ENCODE measurements at regions not wholly inside any gene's neighbourhood (a gene's known extent, or its start where the extent isn't known, plus 50 kb on each side); places are given as distances from the start of the nearest gene placed in this dataset.

DNA sequence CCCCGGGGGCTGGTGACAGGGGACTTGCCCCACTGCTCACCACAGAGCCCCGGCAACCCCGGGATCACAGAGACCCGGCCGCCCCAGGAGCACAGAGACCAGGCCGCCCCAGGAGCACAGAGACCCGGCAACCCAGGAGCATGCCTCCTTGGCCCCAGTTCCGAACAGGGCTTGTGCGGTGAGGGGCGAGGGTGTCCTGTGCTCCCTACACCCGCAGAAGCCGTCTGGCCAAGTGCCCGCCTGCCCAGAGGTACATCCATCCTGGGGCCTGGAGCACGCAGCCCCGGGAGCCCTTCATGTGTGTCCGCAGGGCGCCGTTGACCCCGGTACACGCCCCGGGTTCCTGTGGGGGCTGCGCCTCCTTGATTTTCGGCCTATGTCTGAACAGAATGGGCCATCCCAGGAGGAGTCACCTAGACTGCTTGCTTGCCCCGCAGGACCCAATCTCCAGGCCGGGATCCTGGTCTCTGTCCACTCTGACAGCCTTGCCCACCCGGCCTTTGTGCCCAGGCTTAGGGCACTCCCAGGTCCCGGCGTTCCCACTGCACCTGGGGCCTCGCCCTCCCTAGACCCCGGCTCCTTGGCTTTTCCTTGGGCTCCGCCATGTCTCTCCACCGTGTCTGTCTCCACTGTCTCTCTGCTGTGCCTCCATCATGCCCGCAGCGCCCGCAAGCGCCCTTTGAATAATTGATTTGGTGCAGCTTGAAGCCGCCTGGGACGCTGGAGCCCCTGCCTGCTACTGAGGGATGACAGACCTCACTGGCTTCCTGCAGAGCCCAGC is 219.8 kb downstream of the ERMARD start:
- Histone ChIP-seq H3K4me1 (peaks cover 5 to 10% (median 8%) of the 10 kb centered on the region in 10 experiments), H3K4me2 (no peak overlapping the region), H3K9ac (no peak overlapping the region), H3K27ac (no peak overlapping the region), H3K4me3 (no peak overlapping the region), H3K9me3 (replicated peaks in 1 of 11) (peaks cover 0 to 3% (median 0%) of the 10 kb centered on the region in 11 experiments; a peak in 1 of 22 replicates), H4K20me1 (no peaks in the 10 kb centered on the region; a peak in 1 of 22 replicates), H3K27me3 (peaks cover 0 to 10% (median 0%) of the 10 kb centered on the region in 11 experiments; a peak in 6 of 22 replicates), H3K36me3 (no peaks in the 10 kb centered on the region)
- TF ChIP-seq Cebpa-rat (IDR thresholded peaks at IDR 0.05), result no peak

GRCh38 chr6:169970306-169970988 is 219.0 kb downstream of the ERMARD start:
- H3K4me3 ChIP-seq, result no peak overlapping the region
- peaks cover 0 to 16% (median 0%) of the 10 kb centered on the region in 11 experiments; a peak in 6 of 22 replicates for H3K27me3 ChIP-seq
- H3K4me1 ChIP-seq, result peaks cover 9 to 16% (median 14%) of the 10 kb centered on the region in 10 experiments
- no peak overlapping the region for H3K27ac ChIP-seq
- no peak for TF ChIP-seq Cebpa-rat (IDR thresholded peaks at IDR 0.05)
- no peak overlapping the region for H3K4me2 ChIP-seq
- no peaks in the 10 kb centered on the region for H3K36me3 ChIP-seq
- no peak overlapping the region for H3K9ac ChIP-seq
- no peaks in the 10 kb centered on the region for H4K20me1 ChIP-seq
- peaks cover 0 to 5% (median 0%) of the 10 kb centered on the region in 11 experiments; a peak in 1 of 22 replicates for H3K9me3 ChIP-seq (replicated peaks in 1 of 11)

- H3K4me2 ChIP-seq, result no peak overlapping the region
- no peak for TF ChIP-seq Cebpa-rat (IDR thresholded peaks at IDR 0.05)
Measured at GRCh38 chr6:169969372-169970099, 218.1 kb downstream of the ERMARD start.

DNA sequence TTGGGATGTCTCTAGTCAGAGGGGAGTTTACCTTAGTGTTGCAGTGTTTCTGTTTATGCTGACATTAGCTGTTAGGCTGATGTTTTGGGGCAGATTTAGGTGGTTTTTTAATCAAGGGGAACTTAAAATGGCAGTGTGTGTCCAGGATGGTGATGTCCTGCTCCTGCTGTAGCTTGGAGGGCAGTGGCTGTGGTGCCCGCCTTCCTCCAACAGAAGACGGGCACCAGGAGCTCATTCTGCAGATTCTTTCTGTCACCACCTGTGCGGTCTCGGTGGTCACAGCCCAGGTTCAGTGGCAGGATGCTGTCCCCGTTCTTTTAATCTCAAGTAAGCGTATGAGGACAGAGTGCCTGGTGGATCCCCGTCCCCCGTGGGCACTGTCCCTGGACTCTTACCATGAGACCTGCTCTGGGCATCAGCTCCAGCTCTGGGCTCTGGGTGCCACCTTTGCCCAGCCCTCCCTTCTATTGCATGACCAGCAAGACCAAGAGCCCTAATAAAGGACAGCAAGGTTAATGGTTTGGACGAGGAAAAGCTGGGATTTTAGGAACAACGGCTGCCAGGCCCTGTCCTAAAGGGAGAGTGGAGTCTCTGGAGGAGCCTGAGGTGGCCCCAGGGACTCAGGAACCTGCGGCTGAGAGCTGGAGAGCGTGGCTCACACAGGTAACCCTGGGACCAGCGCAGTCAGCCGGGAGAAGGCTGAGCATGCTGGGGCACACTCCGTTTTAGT is 217.3 kb downstream of the ERMARD start:
- Histone ChIP-seq H3K27me3 (peaks cover 0 to 16% (median 0%) of the 10 kb centered on the region in 11 experiments; a peak in 6 of 22 replicates), H3K27ac (no peak overlapping the region)

More at GRCh38 chr6:169969372-169970099, 218.1 kb downstream of the ERMARD start:
- H3K9me3 ChIP-seq (replicated peaks in 1 of 11), result peaks cover 0 to 5% (median 0%) of the 10 kb centered on the region in 11 experiments; a peak in 1 of 22 replicates
- H4K20me1 ChIP-seq, result no peaks in the 10 kb centered on the region
- H3K27me3 ChIP-seq, result peaks cover 0 to 16% (median 0%) of the 10 kb centered on the region in 11 experiments; a peak in 6 of 22 replicates
- H3K4me1 ChIP-seq, result peaks cover 9 to 17% (median 14%) of the 10 kb centered on the region in 10 experiments
- H3K27ac ChIP-seq, result no peak overlapping the region
- H3K36me3 ChIP-seq, result no peaks in the 10 kb centered on the region
- H3K9ac ChIP-seq, result no peak overlapping the region
- no peak overlapping the region for H3K4me3 ChIP-seq

GRCh38 chr6:169967687-169968086 is 216.3 kb downstream of the ERMARD start:
- H3K9me3 ChIP-seq (replicated peaks in 1 of 11), result peaks cover 0 to 11% (median 0%) of the 10 kb centered on the region in 11 experiments; a peak in 1 of 22 replicates
- TF ChIP-seq Cebpa-rat (IDR thresholded peaks at IDR 0.05), result no peak
- no peak overlapping the region for H3K27ac ChIP-seq
- H3K4me1 ChIP-seq, result peaks cover 9 to 17% (median 14%) of the 10 kb centered on the region in 10 experiments
- H3K9ac ChIP-seq, result no peak overlapping the region
- peaks cover 0 to 19% (median 5%) of the 10 kb centered on the region in 11 experiments; a peak in 13 of 22 replicates for H3K27me3 ChIP-seq
- no peaks in the 10 kb centered on the region for H3K36me3 ChIP-seq
- H4K20me1 ChIP-seq, result no peaks in the 10 kb centered on the region
- H3K4me3 ChIP-seq, result no peak overlapping the region
- H3K4me2 ChIP-seq, result no peak overlapping the region

More for the DNA sequence above, 217.3 kb downstream of the ERMARD start:
- peaks cover 9 to 17% (median 14%) of the 10 kb centered on the region in 10 experiments for H3K4me1 ChIP-seq
- no peak overlapping the region for H3K9ac ChIP-seq
- H3K4me2 ChIP-seq, result no peak overlapping the region
- TF ChIP-seq Cebpa-rat (IDR thresholded peaks at IDR 0.05), result no peak
- no peak overlapping the region for H3K4me3 ChIP-seq
- H4K20me1 ChIP-seq, result no peaks in the 10 kb centered on the region
- no peaks in the 10 kb centered on the region for H3K36me3 ChIP-seq
- peaks cover 0 to 5% (median 0%) of the 10 kb centered on the region in 11 experiments; a peak in 1 of 22 replicates for H3K9me3 ChIP-seq (replicated peaks in 1 of 11)

DNA sequence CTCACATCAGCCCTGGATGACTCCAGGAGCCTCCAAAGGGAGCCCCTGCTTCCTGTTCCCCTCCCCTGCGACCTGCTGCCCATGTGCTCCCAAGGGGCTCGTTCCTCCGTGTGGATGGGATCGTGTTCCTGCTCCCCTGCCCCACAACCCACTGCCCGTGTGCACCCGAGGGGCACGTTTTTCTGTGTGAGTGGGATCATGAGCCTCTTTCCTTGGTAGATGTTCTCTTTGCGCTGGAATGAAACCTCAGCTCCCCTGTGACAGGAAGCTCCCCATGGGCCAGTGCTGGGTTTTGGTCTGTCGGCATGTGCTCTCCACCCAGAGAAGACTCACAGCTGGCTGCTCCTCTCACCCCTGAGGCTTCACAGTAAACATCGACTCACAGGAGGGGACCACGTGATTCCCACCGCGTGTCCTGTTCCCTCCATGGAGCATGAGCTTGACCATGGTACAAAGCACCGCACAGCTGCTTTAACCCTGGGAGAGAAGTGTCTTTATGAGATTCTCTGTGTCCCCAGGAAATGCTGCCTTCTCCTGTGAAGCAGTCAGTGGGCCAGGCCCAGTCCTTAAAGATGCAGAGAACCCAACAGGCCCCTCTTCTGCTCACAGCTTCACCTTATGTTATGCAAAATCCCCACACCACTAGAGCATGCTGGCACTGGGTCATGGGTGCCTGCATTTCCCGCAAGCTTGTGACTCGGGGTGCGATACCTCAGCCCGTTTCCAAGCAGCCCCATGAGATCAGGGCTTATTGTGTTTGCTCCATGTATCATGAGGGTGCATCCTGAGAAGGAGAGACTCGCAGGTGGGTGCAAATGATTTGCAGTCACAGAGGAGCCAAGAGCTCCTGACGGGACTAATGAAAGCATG is 215.1 kb downstream of the ERMARD start:
- Histone ChIP-seq H3K4me1 (peaks cover 9 to 17% (median 14%) of the 10 kb centered on the region in 10 experiments), H3K36me3 (no peaks in the 10 kb centered on the region), H3K9ac (no peak overlapping the region), H3K27me3 (peaks cover 5 to 29% (median 17%) of the 10 kb centered on the region in 11 experiments; a peak in 20 of 22 replicates), H3K27ac (no peak overlapping the region), H3K9me3 (replicated peaks in 1 of 11) (peaks cover 0 to 12% (median 0%) of the 10 kb centered on the region in 11 experiments; a peak in 1 of 22 replicates), H4K20me1 (no peaks in the 10 kb centered on the region), H3K4me3 (no peak overlapping the region), H3K4me2 (peak overlapping the region; percentile 6 to 72 (median 61); a peak in 20 of 22 replicates)
- TF ChIP-seq Cebpa-rat (IDR thresholded peaks at IDR 0.05), result no peak

- TF ChIP-seq Cebpa-rat (IDR thresholded peaks at IDR 0.05), result no peak
Measured at GRCh38 chr6:169965657-169966311, 214.4 kb downstream of the ERMARD start.

More at GRCh38 chr6:169965657-169966311, 214.4 kb downstream of the ERMARD start:
- Histone ChIP-seq H4K20me1 (no peaks in the 10 kb centered on the region), H3K9me3 (replicated peaks in 1 of 11) (peaks cover 0 to 12% (median 0%) of the 10 kb centered on the region in 11 experiments; a peak in 1 of 22 replicates), H3K4me1 (peaks cover 9 to 22% (median 16%) of the 10 kb centered on the region in 10 experiments), H3K27ac (no peak overlapping the region), H3K4me2 (peak overlapping the region; percentile 6 to 72 (median 61); a peak in 20 of 22 replicates), H3K4me3 (no peak overlapping the region), H3K9ac (no peak overlapping the region), H3K36me3 (no peaks in the 10 kb centered on the region), H3K27me3 (peaks cover 5 to 35% (median 20%) of the 10 kb centered on the region in 11 experiments; a peak in 20 of 22 replicates)
